Adrenal gland (tissue), 9 donors: ENCODE measurements at regions not wholly inside any gene's neighbourhood (a gene's known extent, or its start where the extent isn't known, plus 50 kb on each side); places are given as distances from the start of the nearest gene placed in this dataset.
"Not testable (repeated sequence)": the region's sequence is repeated elsewhere in the genome, so short reads cannot be mapped to it uniquely, and the experiment has no call there.

ENCODE experiments used
- DNase-seq, 7 donors: peaks; one replicate each; pipeline ENCODE4 v3.0.0-alpha.2; 2019 to 2020
- H3K27ac ChIP-seq, 5 donors: fragments of 200-600 bp; sonication (generic) in 4 of 5; 1 replicate in 3 of 5; 2 replicates in 2 of 5; pipeline versions ENCODE4 v1.5.1 to v1.8.0; 2016 to 2020; ENCODE audit warnings: mild to moderate bottlenecking in 1 of 5
- H3K27me3 ChIP-seq: fragments of 200-600 bp; 2 replicates; pipeline ENCODE4 v1.8.0; 2021
- H3K36me3 ChIP-seq, 2 donors: fragments of 200-600 bp; replicated peaks in 1 of 2; 1 replicate in 1 of 2; 2 replicates in 1 of 2; pipeline versions ENCODE4 v1.5.1 to v1.8.0; 2018 to 2022
- H3K4me1 ChIP-seq, 2 donors: fragments of 200-600 bp; replicated peaks in 1 of 2; 1 replicate in 1 of 2; 2 replicates in 1 of 2; pipeline versions ENCODE4 v1.5.1 to v1.8.0; 2018 to 2021
- H3K4me3 ChIP-seq, 4 donors: fragments of 200-600 bp; sonication (generic) in 3 of 4; one replicate each; pipeline ENCODE4 v1.5.1; 2016 to 2018
- H3K9me3 ChIP-seq, 3 donors: fragments of 200-600 bp; sonication (generic) in 1 of 3; replicated peaks in 1 of 3; 1 replicate in 2 of 3; 2 replicates in 1 of 3; pipeline versions ENCODE4 v1.5.1 to v1.8.0; 2016 to 2021
- CTCF ChIP-seq, 6 experiments: fragments of 450-650 bp in 4 of 6; fragments of 200-600 bp in 2 of 6; sonication (generic) in 1 of 6; IDR thresholded peaks; 1 replicate in 5 of 6; 2 replicates in 1 of 6; pipeline versions ENCODE4 v1.5.1 to v1.8.0; 2016 to 2021; ENCODE audit warnings: antibody characterized with exemption in 6 of 6, mild to moderate bottlenecking in 2 of 6, moderate library complexity in 1 of 6
- POLR2A ChIP-seq, 2 donors: fragments of 450-650 bp; IDR thresholded peaks; one replicate each; pipeline ENCODE4 v1.6.1; 2017; ENCODE audit warnings: antibody characterized with exemption in 2 of 2, mild to moderate bottlenecking in 2 of 2, moderate library complexity in 1 of 2
- WGBS, 4 donors: extraction: QIAGEN DNeasy Blood & Tissue Kit in 2 of 4; methylation state at CpG; one replicate each; pipeline versions ENCODE4 v1.1.5 to v1.1.7; 2013 to 2017; 5-methylcytosine and 5-hydroxymethylcytosine counted together
- intact Hi-C, 2 donors: fragments of 100-400 bp; cut with DNase I; formaldehyde crosslinking; loops; one replicate each; pipeline versions ENCODE4 v1.14.1 to v1.15.0; 2022 to 2023
- donor health status: healthy with polysubstance abuse.
- donor health status: Bipolar disorder and iron deficiency.
- donor health status: DM: yes; HTN: yes; CAD: no.
- donor health status: DM: no; HTN: no; CAD: no.
- donor health status: DM: no; HTN: no; CAD: no.

- TF ChIP-seq CTCF (IDR thresholded peaks at IDR 0.05), result no peak
- no peak for TF ChIP-seq POLR2A (IDR thresholded peaks at IDR 0.05)
- 74 to 86% (median 82%) methylated on average over 1 of the region's 1 CpG for WGBS, 4 donors
- intact Hi-C loops, result no loop called here
Observed at GRCh38 chr3:96631050-96631449, 183.3 kb upstream of the EPHA6 start.

DNA sequence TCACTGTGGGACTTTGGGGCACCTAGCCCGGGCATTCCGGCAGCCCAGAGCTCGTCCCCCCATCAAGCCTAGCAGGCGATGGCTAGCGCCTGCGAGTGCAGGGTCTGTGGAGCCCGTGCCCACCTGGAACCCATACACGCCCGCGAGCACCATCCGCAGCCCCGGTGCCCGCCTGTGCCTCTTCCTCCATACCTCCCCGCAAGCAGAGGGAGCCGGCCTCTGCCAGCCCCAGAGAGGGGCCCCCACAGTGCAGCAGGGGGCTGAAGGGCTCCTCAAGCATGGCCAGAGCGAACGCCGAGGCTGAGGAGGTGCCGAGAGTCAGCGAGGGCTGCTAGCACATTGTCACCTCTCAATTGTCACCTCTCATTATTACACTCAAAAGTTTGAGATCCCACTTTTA, 167.8 kb upstream of the EPHA6 start:
- H3K36me3 ChIP-seq, result no peaks in the 10 kb centered on the region
- H3K9me3 ChIP-seq, result no peaks in the 10 kb centered on the region
- H3K4me3 ChIP-seq, result no peak overlapping the region
- no peak overlapping the region for H3K27ac ChIP-seq
- TF ChIP-seq CTCF (IDR thresholded peaks at IDR 0.05) (no peak), POLR2A (IDR thresholded peaks at IDR 0.05) (no peak)
- intact Hi-C loops, result no loop called here
- no peaks in the 10 kb centered on the region for H3K4me1 ChIP-seq
- 80 to 83% (median 80%) methylated on average over 20 of the region's 20 CpGs; no CpG with 5 or more reads in 1 of the 4 donors for WGBS, 4 donors
- no peak for DNase-seq
- H3K27me3 ChIP-seq, result no peaks in the 10 kb centered on the region

More at GRCh38 chr3:96631050-96631449, 183.3 kb upstream of the EPHA6 start:
- no peak overlapping the region for H3K4me3 ChIP-seq
- no peak overlapping the region for H3K27ac ChIP-seq
- H3K4me1 ChIP-seq, result no peaks in the 10 kb centered on the region
- no peaks in the 10 kb centered on the region for H3K27me3 ChIP-seq
- H3K9me3 ChIP-seq, result no peaks in the 10 kb centered on the region
- H3K36me3 ChIP-seq, result no peaks in the 10 kb centered on the region
- no peak for DNase-seq

DNA sequence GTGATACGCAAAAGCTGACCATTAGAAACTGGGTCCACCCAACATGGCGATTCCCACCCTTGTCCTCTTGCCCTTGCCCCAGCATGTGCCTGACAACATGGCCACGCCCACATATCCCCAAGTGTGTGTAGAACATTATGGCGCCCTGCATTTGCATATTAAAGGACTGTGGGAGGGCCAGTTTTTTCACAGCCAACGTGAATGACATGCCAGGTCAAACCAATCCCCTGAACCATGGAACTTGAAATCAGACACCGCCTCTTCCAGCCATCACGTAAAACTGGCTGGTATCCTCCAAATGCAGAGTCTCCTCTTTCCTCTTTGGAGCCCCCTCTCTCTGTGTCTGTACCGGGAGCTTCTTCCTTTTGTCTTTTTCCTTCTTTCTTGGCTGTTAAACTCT, 156.7 kb upstream of the EPHA6 start:
- WGBS, 4 donors, result 77 to 81% (median 79%) methylated on average over 8 of the region's 8 CpGs
- Histone ChIP-seq H3K36me3 (no peaks in the 10 kb centered on the region), H3K4me1 (no peaks in the 10 kb centered on the region), H3K27ac (no peak overlapping the region), H3K9me3 (no peaks in the 10 kb centered on the region), H3K27me3 (no peaks in the 10 kb centered on the region), H3K4me3 (no peak overlapping the region)
- TF ChIP-seq CTCF (IDR thresholded peaks at IDR 0.05) (no peak), POLR2A (IDR thresholded peaks at IDR 0.05) (no peak)
- intact Hi-C loops, result no loop called here
- no peak for DNase-seq

- H3K36me3 ChIP-seq, H3K4me1 ChIP-seq, H3K27ac ChIP-seq, H3K27me3 ChIP-seq, H3K9me3 ChIP-seq, H3K4me3 ChIP-seq, intact Hi-C loops, DNase-seq: not testable (repeated sequence)
- WGBS, 4 donors, result 78 to 86% (median 82%) methylated on average over 7 of the region's 7 CpGs
Observed at GRCh38 chr3:96671861-96672595, 142.4 kb upstream of the EPHA6 start.

DNA sequence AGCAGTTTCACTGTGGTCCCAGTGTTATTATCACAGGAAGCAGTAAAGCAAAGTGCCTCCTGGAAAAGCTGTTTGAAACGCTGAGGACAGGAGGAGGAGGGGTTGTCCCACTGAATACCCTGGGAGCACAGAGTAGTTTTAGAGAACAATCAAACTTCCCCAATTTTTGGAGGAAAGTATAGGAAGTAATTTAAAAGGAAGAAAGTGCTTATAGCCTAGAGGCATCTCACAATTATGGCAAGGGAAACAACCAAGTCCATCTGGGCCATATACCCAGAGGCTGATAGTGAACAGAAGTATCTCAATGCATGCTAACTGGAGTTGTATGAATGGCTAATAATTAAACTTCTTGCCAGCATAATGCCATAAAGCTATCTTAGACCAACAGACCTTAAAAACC, 137.2 kb upstream of the EPHA6 start:
- no peaks in the 10 kb centered on the region for H3K36me3 ChIP-seq
- intact Hi-C loops, result no loop called here
- no peaks in the 10 kb centered on the region for H3K27me3 ChIP-seq
- H3K27ac ChIP-seq, result no peak overlapping the region
- 4 to 12% (median 6%) methylated on average over 1 of the region's 1 CpG for WGBS, 4 donors
- no peak for DNase-seq
- H3K4me1 ChIP-seq, result no peaks in the 10 kb centered on the region
- H3K9me3 ChIP-seq, result no peaks in the 10 kb centered on the region
- H3K4me3 ChIP-seq, result no peak overlapping the region
- TF ChIP-seq POLR2A (IDR thresholded peaks at IDR 0.05) (no peak), CTCF (IDR thresholded peaks at IDR 0.05) (no peak)
